Keratinocyte (primary cell): ENCODE measurements at regions not wholly inside any gene's neighbourhood (a gene's known extent, or its start where the extent isn't known, plus 50 kb on each side); places are given as distances from the start of the nearest gene placed in this dataset.

Source experiments
- DNase-seq: peaks from one replicate; pipeline ENCODE4 v3.0.0-alpha.2; 2011; ENCODE audit warnings: low read depth, missing footprints, low spot score
- FAIRE-seq: peaks from 2 replicates; lab custom pipeline; 2011; peaks lifted over from hg19 to GRCh38; lab: Jason Lieb, UNC
- H2AFZ ChIP-seq: 2 replicates; pipeline ENCODE4 v1.6.0; 2012; ENCODE audit warnings: low read length, control low read depth, inconsistent platforms; ENCODE audit not compliant: control insufficient read depth
- H3K27ac ChIP-seq: 2 replicates; pipeline ENCODE4 v1.5.1; 2011; ENCODE audit warnings: low read length; ENCODE audit not compliant: control insufficient read depth, insufficient read depth
- H3K27me3 ChIP-seq: 3 replicates; pipeline ENCODE4 v1.6.0; 2011; ENCODE audit warnings: low read length; ENCODE audit not compliant: control insufficient read depth, insufficient read depth; ENCODE audit errors: extremely low read depth
- H3K36me3 ChIP-seq, 2 experiments: 2 replicates in 1 of 2; 3 replicates in 1 of 2; pipeline ENCODE4 v1.5.1; 2011; ENCODE audit warnings: low read length in 2 of 2, mild to moderate bottlenecking in 1 of 2; ENCODE audit not compliant: control insufficient read depth in 2 of 2, insufficient read depth in 2 of 2; ENCODE audit errors: extremely low read depth in 1 of 2
- H3K4me1 ChIP-seq: 3 replicates; pipeline ENCODE4 v1.5.1; 2011; ENCODE audit warnings: low read length; ENCODE audit not compliant: control insufficient read depth, insufficient read depth; ENCODE audit errors: extremely low read depth
- H3K4me2 ChIP-seq: 3 replicates; pipeline ENCODE4 v1.6.0; 2011; ENCODE audit warnings: low read depth, low read length; ENCODE audit not compliant: control insufficient read depth, insufficient read depth; ENCODE audit errors: extremely low read depth
- H3K4me3 ChIP-seq, 3 experiments: fragments of 200-600 bp in 1 of 3; sonication (generic) in 1 of 3; 2 replicates in 2 of 3; 3 replicates in 1 of 3; pipeline ENCODE4 v1.5.1; 2011 to 2016; ENCODE audit warnings: low read length in 3 of 3, mild to moderate bottlenecking in 3 of 3, control low read depth in 2 of 3, inconsistent platforms in 1 of 3, low read depth in 1 of 3, mixed read lengths in 1 of 3, mixed run types in 1 of 3, moderate library complexity in 1 of 3; ENCODE audit not compliant: control insufficient read depth in 2 of 3, insufficient read depth in 2 of 3; ENCODE audit errors: extremely low read depth in 1 of 3
- H3K79me2 ChIP-seq: 2 replicates; pipeline ENCODE4 v1.6.0; 2012; ENCODE audit warnings: low read length; ENCODE audit not compliant: control insufficient read depth, insufficient read depth
- H3K9ac ChIP-seq: 3 replicates; pipeline ENCODE4 v1.6.0; 2011; ENCODE audit warnings: low read length; ENCODE audit not compliant: control insufficient read depth, insufficient read depth; ENCODE audit errors: extremely low read depth
- H3K9me1 ChIP-seq: 3 replicates; pipeline ENCODE4 v1.6.0; 2011; ENCODE audit warnings: low read length; ENCODE audit not compliant: control insufficient read depth, insufficient read depth; ENCODE audit errors: extremely low read depth
- H3K9me3 ChIP-seq: 2 replicates; pipeline ENCODE4 v1.5.1; 2012; ENCODE audit warnings: low read depth, low read length; ENCODE audit not compliant: control insufficient read depth
- H4K20me1 ChIP-seq: 3 replicates; pipeline ENCODE4 v1.6.0; 2011; ENCODE audit warnings: low read length; ENCODE audit not compliant: control insufficient read depth, insufficient read depth; ENCODE audit errors: extremely low read depth
- CTCF ChIP-seq, 3 experiments: IDR thresholded peaks in 1 of 3; conservative IDR thresholded peaks in 1 of 3; optimal IDR thresholded peaks in 1 of 3; 2 replicates in 2 of 3; 3 replicates in 1 of 3; pipeline versions ENCODE3 to v1.5.1; 2011; ENCODE audit warnings: low read length in 3 of 3, mild to moderate bottlenecking in 3 of 3, moderate library complexity in 2 of 3, control low read depth in 1 of 3, inconsistent platforms in 1 of 3; ENCODE audit not compliant: insufficient read depth in 2 of 3; ENCODE audit errors: extremely low read depth in 1 of 3
- EZH2 ChIP-seq: IDR thresholded peaks from one replicate; pipeline ENCODE4 v1.6.1; 2012; ENCODE audit warnings: inconsistent platforms, mild to moderate bottlenecking, low read length, moderate library complexity
- dilution Hi-C: fragments of 300-500 bp; cut with MboI; formaldehyde crosslinking; loops from one replicate; pipeline ENCODE4 v1.7.0; 2020; ENCODE audit warnings: low sequenced_read_pairs; ENCODE audit not compliant: extremely low pct_ligation_motif_present

GRCh38 chr1:88252745-88253144 is 431.3 kb upstream of the PKN2 start:
- H2AFZ ChIP-seq = no peak overlapping the region
- H3K79me2 ChIP-seq = no peaks in the 10 kb centered on the region
- no peak for DNase-seq
- no peak for FAIRE-seq
- H3K36me3 ChIP-seq = no peaks in the 10 kb centered on the region
- H3K27ac ChIP-seq = no peak overlapping the region
- H3K9me1 ChIP-seq = no peaks in the 10 kb centered on the region
- dilution Hi-C loops = no loop called here
- no peaks in the 10 kb centered on the region for H3K9me3 ChIP-seq
- H3K4me1 ChIP-seq = no peaks in the 10 kb centered on the region
- TF ChIP-seq CTCF (optimal IDR thresholded peaks at IDR 0.05 in 1 of 3, IDR thresholded peaks at IDR 0.05 in 1 of 3, conservative IDR thresholded peaks at IDR 0.05 in 1 of 3; ENCODE audit: extremely low read depth in 1 of 3, insufficient read depth in 2 of 3, low read length in 3 of 3) (no peak), EZH2 (no peak)
- H3K4me2 ChIP-seq = no peak overlapping the region
- no peak overlapping the region for H3K4me3 ChIP-seq
- no peaks in the 10 kb centered on the region for H3K27me3 ChIP-seq
- no peaks in the 10 kb centered on the region for H4K20me1 ChIP-seq
- no peak overlapping the region for H3K9ac ChIP-seq

DNA sequence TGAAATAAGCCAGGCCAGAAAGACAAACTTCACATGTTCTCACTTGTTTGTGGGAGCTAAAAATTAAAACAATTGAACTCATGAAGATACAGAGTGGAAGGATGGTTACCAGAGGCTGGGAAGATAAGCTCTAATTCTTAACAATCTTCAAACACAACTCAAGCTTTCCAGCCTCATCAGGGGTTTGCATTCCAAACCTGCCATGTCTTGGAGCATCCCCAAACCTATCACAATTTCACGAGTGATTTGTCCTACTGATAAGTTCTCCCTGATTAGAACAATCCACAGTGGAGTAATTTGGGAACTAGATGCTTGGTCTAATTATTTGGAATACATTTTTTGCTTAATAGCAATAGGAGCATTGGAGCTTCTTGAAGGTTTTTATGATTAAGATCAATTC is 418.5 kb upstream of the PKN2 start:
- Histone ChIP-seq H4K20me1 (no peaks in the 10 kb centered on the region), H3K36me3 (no peaks in the 10 kb centered on the region), H3K9ac (no peak overlapping the region), H3K4me2 (no peak overlapping the region), H3K27me3 (no peaks in the 10 kb centered on the region), H3K4me3 (no peak overlapping the region), H3K79me2 (no peaks in the 10 kb centered on the region), H3K4me1 (no peaks in the 10 kb centered on the region), H3K9me3 (no peaks in the 10 kb centered on the region), H3K9me1 (no peaks in the 10 kb centered on the region), H2AFZ (no peak overlapping the region), H3K27ac (no peak overlapping the region)
- no peak for TF ChIP-seq EZH2
- TF ChIP-seq CTCF (optimal IDR thresholded peaks at IDR 0.05 in 1 of 3, IDR thresholded peaks at IDR 0.05 in 1 of 3, conservative IDR thresholded peaks at IDR 0.05 in 1 of 3; ENCODE audit: extremely low read depth in 1 of 3, insufficient read depth in 2 of 3, low read length in 3 of 3) = no peak
- DNase-seq (no peak), FAIRE-seq (no peak)
- dilution Hi-C loops = no loop called here
